Choroid plexus epithelial cell (primary cell): ENCODE measurements at regions not wholly inside any gene's neighbourhood (a gene's known extent, or its start where the extent isn't known, plus 50 kb on each side); places are given as distances from the start of the nearest gene placed in this dataset.
A peak's percentile ranks its signal among the peaks of the same experiment; 100 is the strongest.

Source experiments
- DNase-seq: peaks from one replicate; pipeline ENCODE4 v3.0.0-alpha.2; 2010; ENCODE audit warnings: low read depth
- H3K4me3 ChIP-seq: 2 replicates; pipeline ENCODE4 v1.5.1; 2011; ENCODE audit warnings: low read depth, mild to moderate bottlenecking, control low read depth, low read length, moderate library complexity
- CTCF ChIP-seq: conservative IDR thresholded peaks from 2 replicates; pipeline ENCODE4 v1.5.1; 2011; ENCODE audit warnings: low read depth, mild to moderate bottlenecking, control low read depth, inconsistent platforms, low read length, moderate library complexity

- peak; percentile 17 for DNase-seq
- H3K4me3 ChIP-seq = no peak overlapping the region
- no peak for TF ChIP-seq CTCF
Observed at GRCh38 chr2:209367075-209367747, 56.6 kb upstream of the MAP2 start.

- no peak for DNase-seq
- no peak for TF ChIP-seq CTCF
- H3K4me3 ChIP-seq = no peak overlapping the region
Observed at GRCh38 chr2:209368406-209368805, 55.4 kb upstream of the MAP2 start.

- no peak overlapping the region for H3K4me3 ChIP-seq
- peak; percentile 88 for DNase-seq
- no peak for TF ChIP-seq CTCF
Observed at GRCh38 chr2:209368914-209369313, 54.9 kb upstream of the MAP2 start.

- no peak overlapping the region for H3K4me3 ChIP-seq
- no peak for TF ChIP-seq CTCF
- no peak for DNase-seq
Observed at GRCh38 chr2:209369656-209370055, 54.2 kb upstream of the MAP2 start.

DNA sequence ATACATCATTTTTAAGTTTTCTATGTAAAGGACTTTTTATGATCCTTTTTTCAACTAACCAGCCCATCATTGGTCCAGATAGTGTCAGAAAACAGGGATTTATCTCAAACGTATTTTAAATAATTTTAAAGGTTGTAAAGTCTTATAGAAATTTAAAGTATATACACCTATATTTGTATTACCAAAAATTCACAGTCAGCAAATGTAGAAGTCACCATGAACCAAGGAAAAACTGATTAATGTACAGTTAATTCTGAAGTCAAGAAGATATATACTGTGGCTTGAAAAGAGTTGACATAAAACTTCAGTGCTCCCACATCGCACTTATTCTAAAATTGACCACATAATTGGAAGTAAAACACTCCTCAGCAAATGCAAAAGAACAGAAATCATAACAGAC is 52.4 kb upstream of the MAP2 start:
- H3K4me3 ChIP-seq = no peak overlapping the region
- no peak for TF ChIP-seq CTCF
- DNase-seq = no peak
